ENCODE measurements at regions not wholly inside any gene's neighbourhood (a gene's known extent, or its start where the extent isn't known, plus 50 kb on each side); places are given as distances from the start of the nearest gene placed in this dataset.

GRCh38 chr7:20063644-20064043, 153.5 kb downstream of the MACC1 start:
- DNase-seq (ENCODE audit: low read depth in 1 of 2, low spot score in 2 of 2), result no peak
- no peak overlapping the region for H3K4me3 ChIP-seq (ENCODE audit: extremely low read depth in 1 of 4, insufficient read depth in 2 of 4, low read depth in 3 of 4, low read length in 4 of 4)
- no peak overlapping the region for H2BK12ac ChIP-seq (ENCODE audit: low read depth, low read length)
- H3K79me2 ChIP-seq (ENCODE audit: control insufficient read depth in 1 of 2, insufficient read depth in 2 of 2, low read length in 2 of 2), result peaks cover 0 to 86% of the 10 kb centered on the region in 2 experiments; a peak in 3 of 4 replicates
- ChIA-PET POLR2A (ENCODE audit: partially characterized antibody) (no interaction called here), CTCF (ENCODE audit: partially characterized antibody) (no interaction called here)
- H4K91ac ChIP-seq (replicated peaks; ENCODE audit: insufficient read length, low read length), result no peak overlapping the region
- H3K14ac ChIP-seq (ENCODE audit: insufficient read length), result no peak overlapping the region
- no peak overlapping the region for H4K8ac ChIP-seq (ENCODE audit: extremely low read depth, insufficient read depth, low read length)
- no peak for FAIRE-seq
- H3K36me3 ChIP-seq (ENCODE audit: control insufficient read depth in 2 of 4, insufficient read depth in 4 of 4, low read length in 3 of 4), result peaks cover 0 to 21% (median 7%) of the 10 kb centered on the region in 4 experiments; a peak in 4 of 8 replicates
- H3K4me1 ChIP-seq (replicated peaks in 1 of 4; ENCODE audit: control insufficient read depth in 3 of 4, insufficient read depth in 4 of 4, low read length in 3 of 4), result peaks cover 4 to 11% (median 6%) of the 10 kb centered on the region in 4 experiments; a peak in 4 of 7 replicates
- no peak overlapping the region for H3K18ac ChIP-seq (ENCODE audit: extremely low read depth, low read length)
- H2BK15ac ChIP-seq (ENCODE audit: low read length), result no peak overlapping the region
- H2BK20ac ChIP-seq (ENCODE audit: low read length), result no peak overlapping the region
- no peak overlapping the region for H3K9ac ChIP-seq (replicated peaks in 1 of 4; ENCODE audit: extremely low read depth in 1 of 4, low read depth in 3 of 4, low read length in 3 of 4)
- no peak overlapping the region for H2BK120ac ChIP-seq (replicated peaks; ENCODE audit: low read depth, low read length)
- TF ChIP-seq YY1 (IDR thresholded peaks at IDR 0.05; ENCODE audit: low read depth, low read length) (no peak), TAF7 (optimal IDR thresholded peaks at IDR 0.05; ENCODE audit: borderline replicate concordance, low read depth, low read length) (no peak), KDM4A (IDR thresholded peaks at IDR 0.05; ENCODE audit: low read depth, low read length, severe bottlenecking) (no peak), MAFK (IDR thresholded peaks at IDR 0.05; ENCODE audit: low read depth, low read length) (peak; percentile 45; the same call in 1 of the 2 replicates), POU5F1 (IDR thresholded peaks at IDR 0.05; ENCODE audit: low read depth, low read length) (no peak)
- no peaks in the 10 kb centered on the region; the same call in 1 of the 2 replicates for H3K23me2 ChIP-seq (ENCODE audit: low read depth, low read length)
- H4K5ac ChIP-seq (ENCODE audit: insufficient read length, low read depth, low read length), result no peak overlapping the region
- H2BK5ac ChIP-seq (ENCODE audit: low read depth, low read length), result no peak overlapping the region
- H3K79me1 ChIP-seq (ENCODE audit: low read depth, low read length), result peaks cover 2% of the 10 kb centered on the region; the same call in 1 of the 2 replicates
- no peaks in the 10 kb centered on the region for H4K20me1 ChIP-seq (replicated peaks in 1 of 2; ENCODE audit: control insufficient read depth in 1 of 2, insufficient read depth in 2 of 2, low read length in 2 of 2)
- H2AFZ ChIP-seq (ENCODE audit: low read length), result no peak overlapping the region
- H2AK5ac ChIP-seq (ENCODE audit: low read depth, low read length), result no peak overlapping the region
- peaks cover 17% of the 10 kb centered on the region in 2 experiments for H3K9me3 ChIP-seq (ENCODE audit: insufficient read depth in 2 of 2, low read depth in 1 of 2, low read length in 1 of 2)
- no peak overlapping the region for H3K27ac ChIP-seq (ENCODE audit: low read depth, low read length)
- H3K4me2 ChIP-seq (ENCODE audit: insufficient read depth in 1 of 2, low read depth in 2 of 2, low read length in 2 of 2), result no peak overlapping the region
- H3K23ac ChIP-seq (ENCODE audit: insufficient read length), result no peak overlapping the region
- 61% methylated on average over 3 of the region's 3 CpGs; no CpG with 5 or more reads in 1 of the 2 experiments for WGBS, 2 experiments (ENCODE audit: extremely low coverage in 1 of 2, insufficient coverage in 1 of 2, insufficient read length in 1 of 2, insufficient replicate concordance in 2 of 2, low coverage in 1 of 2, low lambda C conversion rate in 2 of 2, missing lambda C conversion rate in 1 of 2)
- H3K27me3 ChIP-seq (replicated peaks in 1 of 4; ENCODE audit: control insufficient read depth in 3 of 4, extremely low read depth in 1 of 4, insufficient read depth in 3 of 4, low read length in 3 of 4), result no peaks in the 10 kb centered on the region
- no peak overlapping the region for H3K56ac ChIP-seq (replicated peaks; ENCODE audit: insufficient read length, low read depth, low read length)
- H3K4ac ChIP-seq (replicated peaks; ENCODE audit: insufficient read length, low read depth, low read length), result no peak overlapping the region

All from H1 (cell line).